C4-2B (cell line): ENCODE measurements at regions not wholly inside any gene's neighbourhood (a gene's known extent, or its start where the extent isn't known, plus 50 kb on each side); places are given as distances from the start of the nearest gene placed in this dataset.

Experiments
- ZFX ChIP-seq: fragments of 450-650 bp; IDR thresholded peaks from 2 replicates; pipeline ENCODE4 v1.6.1; 2017
- TF ChIP-seq, protein P1 (sequence below): fragments of 450-650 bp; conservative IDR thresholded peaks from 2 replicates; pipeline ENCODE4 v1.5.1; 2017; ENCODE audit warnings: mild to moderate bottlenecking

DNA sequence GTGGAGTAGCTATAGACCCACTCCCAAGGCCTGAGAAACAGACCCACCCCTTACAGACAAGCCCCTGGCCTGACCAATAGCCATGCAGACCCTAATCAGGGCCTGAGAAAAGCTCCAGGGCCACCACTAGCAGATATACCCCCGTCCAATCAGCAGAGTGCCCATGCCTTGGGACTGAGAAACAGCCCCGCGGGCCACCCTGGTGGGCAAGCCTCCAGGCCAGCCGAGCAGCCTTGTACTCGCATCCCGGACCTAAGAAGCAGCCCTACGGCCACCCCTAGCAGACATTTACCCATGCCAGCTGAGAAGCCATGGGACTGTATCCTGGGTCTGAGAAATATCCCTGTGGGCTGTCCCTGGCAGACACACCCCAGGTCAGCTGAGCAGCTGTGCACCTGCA lies 436.5 kb downstream of the SMARCA1 start:
- TF ChIP-seq, protein P1, sequence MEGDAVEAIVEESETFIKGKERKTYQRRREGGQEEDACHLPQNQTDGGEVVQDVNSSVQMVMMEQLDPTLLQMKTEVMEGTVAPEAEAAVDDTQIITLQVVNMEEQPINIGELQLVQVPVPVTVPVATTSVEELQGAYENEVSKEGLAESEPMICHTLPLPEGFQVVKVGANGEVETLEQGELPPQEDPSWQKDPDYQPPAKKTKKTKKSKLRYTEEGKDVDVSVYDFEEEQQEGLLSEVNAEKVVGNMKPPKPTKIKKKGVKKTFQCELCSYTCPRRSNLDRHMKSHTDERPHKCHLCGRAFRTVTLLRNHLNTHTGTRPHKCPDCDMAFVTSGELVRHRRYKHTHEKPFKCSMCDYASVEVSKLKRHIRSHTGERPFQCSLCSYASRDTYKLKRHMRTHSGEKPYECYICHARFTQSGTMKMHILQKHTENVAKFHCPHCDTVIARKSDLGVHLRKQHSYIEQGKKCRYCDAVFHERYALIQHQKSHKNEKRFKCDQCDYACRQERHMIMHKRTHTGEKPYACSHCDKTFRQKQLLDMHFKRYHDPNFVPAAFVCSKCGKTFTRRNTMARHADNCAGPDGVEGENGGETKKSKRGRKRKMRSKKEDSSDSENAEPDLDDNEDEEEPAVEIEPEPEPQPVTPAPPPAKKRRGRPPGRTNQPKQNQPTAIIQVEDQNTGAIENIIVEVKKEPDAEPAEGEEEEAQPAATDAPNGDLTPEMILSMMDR, result no peak
- TF ChIP-seq ZFX, result no peak
